SW 1271 (cell line): ENCODE measurements at regions not wholly inside any gene's neighbourhood (a gene's known extent, or its start where the extent isn't known, plus 50 kb on each side); places are given as distances from the start of the nearest gene placed in this dataset.
"Not testable (repeated sequence)": the region's sequence is repeated elsewhere in the genome, so short reads cannot be mapped to it uniquely, and the experiment has no call there.

Experiments
- DNase-seq, 2 experiments: peaks; one replicate each; lab custom pipeline; 2025; lab: John Stamatoyannopoulos, UW

DNA sequence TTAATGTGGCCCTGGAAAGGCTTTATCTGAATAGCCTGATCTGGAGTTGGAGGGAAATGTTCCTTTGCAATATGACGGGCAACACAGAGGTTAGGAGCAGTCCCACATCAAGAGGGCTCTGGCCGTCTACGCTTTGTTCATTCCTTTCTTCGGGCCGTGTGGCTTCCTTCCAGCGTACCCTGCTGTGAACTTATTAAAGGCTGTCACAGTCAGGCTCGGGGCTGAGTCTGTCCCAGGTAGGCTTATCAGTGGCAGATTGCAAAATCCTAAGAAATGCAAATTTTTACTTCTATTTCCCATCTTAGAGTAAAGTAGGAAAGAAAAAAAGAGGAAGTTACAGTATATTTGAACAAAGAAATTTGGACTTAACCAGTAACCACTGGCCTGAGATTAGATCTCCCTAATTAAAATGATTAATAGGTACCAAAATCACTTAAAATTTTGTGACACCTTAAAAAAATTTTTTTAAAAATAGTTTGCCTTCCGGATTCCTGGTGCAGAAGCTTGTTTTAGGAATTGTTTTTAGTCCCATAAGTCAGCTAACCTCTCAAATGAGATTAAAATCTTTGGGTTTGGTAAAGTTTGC, 453.1 kb upstream of the MKI67 start:
- no peak for DNase-seq

GRCh38 chr10:128579901-128580300, 453.7 kb upstream of the MKI67 start:
- DNase-seq = no peak

GRCh38 chr10:128583125-128583524, 456.9 kb upstream of the MKI67 start:
- not testable (repeated sequence) for DNase-seq

DNA sequence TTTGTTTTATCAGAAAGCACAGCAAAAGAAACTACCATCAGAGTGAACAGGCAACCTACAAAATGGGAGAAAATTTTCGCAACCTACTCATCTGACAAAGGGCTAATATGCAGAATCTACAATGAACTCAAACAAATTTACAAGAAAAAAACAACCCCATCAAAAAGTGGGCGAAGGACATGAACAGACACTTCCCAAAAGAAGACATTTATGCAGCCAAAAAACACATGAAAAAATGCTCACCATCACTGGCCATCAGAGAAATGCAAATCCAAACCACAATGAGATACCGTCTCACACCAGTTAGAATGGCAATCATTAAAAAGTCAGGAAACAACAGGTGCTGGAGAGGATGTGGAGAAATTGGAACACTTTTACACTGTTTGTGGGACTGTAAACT, 460.4 kb upstream of the MKI67 start:
- not testable (repeated sequence) for DNase-seq

- DNase-seq = no peak
These were observed 461.5 kb upstream of the MKI67 start for GRCh38 chr10:128587689-128588088.

DNA sequence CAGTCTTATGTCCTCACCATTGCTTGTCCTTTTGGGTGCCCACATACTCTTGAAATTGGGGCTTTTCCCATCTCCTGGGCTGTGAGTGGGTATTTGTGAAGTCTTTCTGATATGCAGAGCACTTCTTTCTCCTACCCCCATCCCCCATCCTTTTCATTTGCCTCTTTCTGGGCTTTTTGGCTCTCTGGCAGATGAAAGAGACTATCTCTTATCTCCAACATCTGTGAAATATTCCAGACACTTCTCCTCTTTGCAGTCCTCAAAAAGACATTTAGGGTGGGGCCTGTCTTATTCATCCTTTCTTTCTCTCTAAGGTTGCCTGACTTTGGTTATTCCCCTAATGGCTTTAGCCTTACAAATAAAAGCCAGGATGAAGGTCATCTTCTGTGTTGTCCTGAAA, 462.2 kb upstream of the MKI67 start:
- DNase-seq = no peak

- DNase-seq = no peak
These were observed 468.5 kb upstream of the MKI67 start for GRCh38 chr10:128594688-128595087.

GRCh38 chr10:128596906-128597305, 470.7 kb upstream of the MKI67 start:
- DNase-seq = no peak

DNA sequence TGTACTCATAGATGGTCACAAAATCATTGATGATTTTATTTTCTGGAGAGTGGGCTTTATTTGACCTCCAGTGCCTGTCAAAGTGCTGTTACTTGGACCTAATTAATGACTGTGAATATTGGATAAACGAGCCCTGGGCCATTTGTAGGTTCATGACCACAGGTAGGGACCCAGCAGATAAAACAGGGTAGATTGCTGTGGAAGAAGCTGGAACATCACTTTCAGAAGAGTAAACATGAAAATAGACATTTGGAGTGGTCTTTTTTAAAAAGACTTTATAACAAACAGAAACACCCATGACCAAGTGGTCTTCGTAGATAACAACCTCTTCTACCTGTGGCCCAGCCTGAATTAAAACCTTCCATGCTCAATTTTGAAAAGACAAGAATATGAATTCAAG, 472.8 kb upstream of the MKI67 start:
- DNase-seq = no peak

DNA sequence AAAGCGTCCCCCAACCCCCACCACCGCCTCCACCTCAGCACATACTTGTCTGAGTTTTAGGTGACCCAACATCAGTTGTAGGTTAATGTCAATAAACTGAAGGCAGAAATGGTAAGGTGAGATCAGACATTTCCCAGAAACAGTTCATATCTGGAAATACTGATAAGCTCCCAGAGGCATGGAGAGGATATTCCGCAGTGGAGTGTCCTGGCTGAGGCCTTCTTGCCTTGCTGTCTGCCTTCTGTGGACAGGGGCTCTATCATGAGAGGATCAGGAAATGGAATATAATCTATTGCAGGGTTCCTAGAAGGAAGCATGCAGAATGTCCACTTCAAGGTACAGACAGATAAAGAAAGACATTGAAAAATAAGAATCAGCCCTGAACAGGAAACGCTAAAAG, 473.3 kb upstream of the MKI67 start:
- DNase-seq = no peak

DNA sequence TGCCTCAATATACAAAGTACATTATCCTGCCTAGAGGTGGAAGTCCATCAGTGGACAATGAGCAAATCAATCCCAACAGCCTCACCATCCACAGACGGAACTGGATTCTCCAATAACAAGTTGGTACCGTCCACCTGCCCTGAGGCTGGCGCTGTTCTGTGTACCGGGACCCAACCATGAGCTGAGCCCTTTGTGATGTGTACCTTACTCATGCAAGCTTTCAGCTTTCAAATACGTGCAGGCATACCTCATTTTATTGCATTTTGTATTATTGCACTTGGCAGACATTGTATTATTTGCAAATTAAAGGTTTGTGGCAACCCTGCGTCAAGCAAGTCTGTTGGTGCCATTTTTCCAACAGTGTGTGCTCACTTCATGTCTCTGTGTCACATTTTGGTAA, 476.0 kb upstream of the MKI67 start:
- no peak for DNase-seq

- no peak for DNase-seq
These were observed 477.8 kb upstream of the MKI67 start for GRCh38 chr10:128604025-128604424.

- no peak for DNase-seq
These were observed 479.0 kb upstream of the MKI67 start for GRCh38 chr10:128605180-128605579.

DNA sequence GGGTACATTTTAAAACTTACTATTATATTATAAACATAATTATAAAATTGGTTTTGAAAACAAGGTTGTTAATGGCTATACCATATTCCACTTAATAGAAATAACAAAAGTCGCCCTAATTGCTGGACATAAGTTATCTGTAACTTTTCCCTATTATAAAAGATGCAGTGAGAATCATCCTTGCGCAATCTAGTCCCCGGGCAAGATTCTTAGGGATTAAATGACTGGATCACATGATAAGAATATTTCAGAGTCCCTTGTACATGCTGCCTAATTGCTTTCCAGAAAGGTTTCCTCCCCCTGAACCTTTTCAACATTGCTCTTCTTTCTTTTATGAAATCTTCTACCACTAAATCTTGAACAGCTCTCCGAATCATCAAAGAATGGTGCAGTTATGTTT, 479.8 kb upstream of the MKI67 start:
- no peak for DNase-seq

DNA sequence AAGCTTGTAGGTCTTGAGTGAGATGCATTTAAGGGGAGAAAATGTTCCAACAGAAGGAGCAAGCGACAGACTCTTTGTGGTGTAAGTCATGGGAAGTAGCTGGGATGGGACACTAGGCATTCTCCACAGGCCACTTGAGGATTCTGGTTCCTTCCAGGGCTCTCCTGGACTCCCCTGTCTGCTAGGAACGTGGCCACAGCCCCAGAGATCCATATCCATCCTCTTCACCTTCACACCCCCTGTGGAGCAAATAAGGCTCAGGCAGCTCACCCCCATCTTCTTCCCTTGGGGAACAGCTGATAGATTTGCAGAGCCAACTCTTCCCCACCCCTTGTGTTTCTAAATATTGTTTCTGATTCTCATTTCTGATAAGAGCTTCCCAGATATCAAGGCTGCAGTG, 482.6 kb upstream of the MKI67 start:
- no peak for DNase-seq

GRCh38 chr10:128609460-128609859, 483.2 kb upstream of the MKI67 start:
- no peak for DNase-seq

DNA sequence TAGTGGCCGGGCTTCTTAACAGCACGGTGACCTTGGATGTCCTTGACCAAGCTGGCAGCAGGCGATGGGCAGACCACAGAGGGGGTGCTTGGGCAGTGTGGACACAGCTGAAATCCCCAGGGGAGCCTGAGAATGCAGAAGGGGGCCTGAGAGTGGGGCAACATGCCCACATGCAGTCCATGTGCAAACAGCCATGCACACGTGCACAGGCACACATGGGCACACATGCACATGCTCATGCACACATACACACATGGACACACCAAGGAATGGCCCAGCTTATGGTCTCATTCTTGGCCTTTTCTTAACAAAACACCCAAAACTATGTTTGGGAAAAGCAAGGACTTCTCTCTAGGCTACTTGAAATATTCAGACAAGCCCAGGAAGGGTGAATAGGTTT, 483.9 kb upstream of the MKI67 start:
- no peak for DNase-seq

GRCh38 chr10:128612195-128612594, 486.0 kb upstream of the MKI67 start:
- no peak for DNase-seq

- no peak for DNase-seq
These were observed 486.4 kb upstream of the MKI67 start for GRCh38 chr10:128612631-128613030.

DNA sequence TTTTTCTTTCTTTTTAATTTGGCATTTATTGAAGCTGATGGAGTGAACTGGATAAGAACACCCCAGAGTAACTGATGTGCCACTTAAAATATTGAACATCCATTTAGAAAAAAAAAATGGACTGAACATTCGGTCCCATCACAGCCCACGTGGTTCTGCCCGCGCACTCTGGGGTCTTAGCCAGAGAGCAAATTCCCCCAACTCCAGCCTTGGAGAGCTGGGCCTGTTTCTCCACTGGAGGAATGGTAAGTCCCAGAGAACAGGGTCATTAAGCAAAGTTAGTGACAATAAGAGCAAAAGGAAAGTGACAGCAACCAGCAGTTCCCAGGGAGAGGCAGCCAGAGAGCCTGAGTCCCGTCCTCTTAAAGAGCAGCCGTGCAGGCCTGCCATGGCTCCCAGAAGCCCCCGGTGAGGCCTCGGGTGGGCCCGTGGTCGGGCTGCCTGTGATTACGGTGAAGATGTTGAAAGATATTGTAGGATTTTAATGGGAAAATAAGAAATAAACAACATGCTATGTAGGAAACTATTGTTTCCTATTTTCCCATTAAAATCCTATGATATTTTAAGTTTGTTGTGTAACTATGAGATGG, 487.9 kb upstream of the MKI67 start:
- DNase-seq = no peak

DNA sequence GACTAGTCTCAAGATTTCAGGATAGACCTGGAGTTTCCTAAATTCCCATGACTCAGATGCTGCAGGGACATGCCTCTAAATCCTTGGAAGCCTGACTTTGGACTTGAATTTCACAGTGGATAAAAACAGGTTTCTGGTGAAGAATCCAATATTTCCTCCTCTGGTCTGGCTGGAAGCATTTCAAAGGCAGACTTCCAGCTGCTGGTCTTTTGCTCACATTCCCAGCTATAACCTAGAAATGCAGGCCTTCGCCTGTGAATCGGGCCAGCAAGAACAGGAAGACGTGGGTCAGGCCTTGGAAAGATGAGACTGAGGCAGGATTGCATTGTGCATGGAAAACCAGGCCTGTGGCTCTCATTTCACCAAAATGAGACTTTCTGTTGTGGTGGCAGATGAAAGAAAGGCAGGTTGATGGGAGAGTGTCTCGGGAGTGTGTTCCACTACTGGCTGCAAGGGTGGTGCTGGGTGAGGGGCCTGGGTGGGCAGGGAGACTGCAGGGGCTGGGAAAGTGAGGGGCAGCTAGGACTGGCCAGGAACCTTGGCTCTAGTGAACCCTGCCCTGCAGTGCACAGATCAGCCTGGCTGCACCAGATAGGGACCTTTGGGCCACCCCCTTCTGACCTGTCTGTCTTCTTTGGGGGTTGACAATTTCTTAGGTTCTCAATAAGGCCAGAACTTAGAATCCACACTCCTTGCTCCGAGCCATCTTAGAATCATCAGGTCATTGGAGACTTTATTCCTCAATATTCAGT, 488.8 kb upstream of the MKI67 start:
- DNase-seq = no peak

GRCh38 chr10:128617532-128617931, 491.3 kb upstream of the MKI67 start:
- no peak for DNase-seq

DNA sequence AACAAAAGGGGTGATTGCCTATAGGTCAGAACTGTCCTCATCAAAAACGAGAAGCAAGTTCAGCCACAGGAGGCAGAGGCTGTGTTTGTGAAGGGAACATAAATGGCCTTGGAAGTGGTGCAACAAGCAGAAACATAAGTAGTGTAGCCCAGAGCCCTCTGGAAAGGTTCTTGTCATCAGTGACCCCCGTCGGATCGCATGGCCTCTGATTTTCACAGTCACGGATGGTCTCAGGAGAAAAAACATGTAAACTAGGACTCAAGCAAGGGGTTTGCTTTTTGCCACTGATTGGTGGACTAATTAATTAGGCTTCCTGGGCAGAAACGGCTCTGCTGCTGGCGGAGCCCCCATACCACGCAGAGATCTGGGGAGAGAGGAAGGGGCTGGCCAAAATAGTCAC, 496.5 kb upstream of the MKI67 start:
- DNase-seq = no peak

DNA sequence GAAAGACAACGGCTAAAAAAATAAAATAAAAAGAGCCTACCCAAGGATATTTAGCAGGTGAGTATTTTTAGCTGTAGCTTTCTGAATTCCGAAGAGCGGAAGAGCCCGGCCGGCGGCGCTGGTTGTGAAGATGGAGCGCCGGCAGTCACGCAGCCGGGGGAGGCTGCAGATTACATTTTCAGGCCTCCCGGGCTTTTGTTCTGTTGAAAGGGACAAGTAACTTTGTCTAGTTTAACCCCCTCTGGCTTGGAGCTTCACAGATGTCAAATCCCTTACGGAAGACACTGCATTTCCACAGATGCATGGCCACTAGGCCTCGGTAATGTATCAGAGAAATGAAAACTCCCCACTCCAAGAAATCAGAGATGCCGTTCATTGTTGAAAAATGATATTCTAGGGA, 497.6 kb upstream of the MKI67 start:
- DNase-seq = no peak
